ENCODE measurements at regions not wholly inside any gene's neighbourhood (a gene's known extent, or its start where the extent isn't known, plus 50 kb on each side); places are given as distances from the start of the nearest gene placed in this dataset.

GRCh38 chr7:156344595-156344994 is 296.0 kb upstream of the RNF32 start:
- Histone ChIP-seq H3K9me1 (ENCODE audit: insufficient read depth, low read length) (no peaks in the 10 kb centered on the region), H2AFZ (replicated peaks; ENCODE audit: low read length, poor library complexity) (no peak overlapping the region), H3K36me3 (ENCODE audit: control insufficient read depth, insufficient read depth, low read length) (no peaks in the 10 kb centered on the region), H4K8ac (ENCODE audit: low read depth in 2 of 2, low read length in 2 of 2) (no peak overlapping the region), H3K9ac (ENCODE audit: low read depth, low read length) (no peak overlapping the region), H3K23ac (ENCODE audit: low read depth, low read length) (no peak overlapping the region), H3K79me1 (ENCODE audit: low read depth in 1 of 2, low read length in 2 of 2) (no peaks in the 10 kb centered on the region), H3K27ac (ENCODE audit: insufficient read depth, low read length) (no peak overlapping the region), H3K4me1 (ENCODE audit: control insufficient read depth, insufficient read depth, low read length) (no peaks in the 10 kb centered on the region), H3K18ac (ENCODE audit: low read depth, low read length) (no peak overlapping the region), H4K5ac (ENCODE audit: low read depth, low read length) (no peak overlapping the region), H4K20me1 (ENCODE audit: insufficient read depth, low read length) (no peaks in the 10 kb centered on the region), H3K56ac (ENCODE audit: extremely low read depth, insufficient read depth, low read length) (no peak overlapping the region), H2BK15ac (ENCODE audit: low read depth, low read length) (no peak overlapping the region), H3K4me2 (ENCODE audit: low read depth, low read length) (no peak overlapping the region), H3K27me3 (ENCODE audit: control insufficient read depth, insufficient read depth, low read length) (no peaks in the 10 kb centered on the region), H3K9me3 (ENCODE audit: control insufficient read depth, insufficient read depth, low read length) (peaks cover 48% of the 10 kb centered on the region), H2BK120ac (ENCODE audit: low read depth, low read length) (no peak overlapping the region), H2BK5ac (ENCODE audit: low read depth, low read length, poor library complexity, severe bottlenecking) (no peak overlapping the region), H2AK5ac (ENCODE audit: low read depth, low read length) (no peak overlapping the region), H3K4ac (ENCODE audit: low read depth, low read length) (no peak overlapping the region), H4K91ac (ENCODE audit: insufficient read depth, low read depth, low read length) (no peak overlapping the region), H2AK9ac (replicated peaks; ENCODE audit: low read depth, low read length, poor library complexity) (no peak overlapping the region), H2BK20ac (ENCODE audit: low read depth, low read length) (no peak overlapping the region), H3K14ac (replicated peaks; ENCODE audit: low read depth, low read length) (no peak overlapping the region), H3K4me3 (ENCODE audit: insufficient read depth, low read depth, low read length) (no peak overlapping the region)
- intact Hi-C loops (cut with micrococcal nuclease) (no loop called here), in situ Hi-C loops (cut with MboI; ENCODE audit: low sequenced_read_pairs) (no loop called here), dilution Hi-C loops (cut with HindIII; ENCODE audit: low sequenced_read_pairs, unreplicated experiment) (no loop called here)
- POLR2A ChIA-PET (ENCODE audit: unreplicated experiment) = no interaction called here
- CTCF ChIA-PET = no interaction called here
- ATAC-seq (ENCODE audit: low read depth) (no peak), DNase-seq (no peak)
- BruUV-seq (replicated peaks) = no TSS peak
- WGBS, 2 experiments (ENCODE audit: extremely low coverage in 2 of 2, insufficient read length in 1 of 2) = 82% methylated on average over 2 of the region's 3 CpGs; no CpG with 5 or more reads in 1 of the 2 experiments
- no peak for TF ChIP-seq SMC3 (IDR thresholded peaks at IDR 0.05; ENCODE audit: low read depth, low read length)
- no peak for TF ChIP-seq NFE2L2 (IDR thresholded peaks at IDR 0.05; ENCODE audit: low read depth, low read length)
- no peak for TF ChIP-seq CHD1 (IDR thresholded peaks at IDR 0.05; ENCODE audit: low read depth, low read length)
